Body of pancreas (tissue), 4 donors: ENCODE measurements at regions not wholly inside any gene's neighbourhood (a gene's known extent, or its start where the extent isn't known, plus 50 kb on each side); places are given as distances from the start of the nearest gene placed in this dataset.

Experiments
- ATAC-seq: fragments of 150-250 bp; one replicate; pipeline ENCODE4 v1.9.1; 2016
- DNase-seq, 4 donors: peaks; one replicate each; pipeline ENCODE4 v3.0.0-alpha.2; 2019
- H3K27ac ChIP-seq, 4 donors: fragments of 200-600 bp; sonication (generic); 1 replicate in 3 of 4; 2 replicates in 1 of 4; pipeline versions ENCODE4 v1.5.1 to v1.6.1; 2016 to 2019; ENCODE audit warnings: mild to moderate bottlenecking in 1 of 4, mixed read lengths in 1 of 4, moderate library complexity in 1 of 4
- H3K27me3 ChIP-seq, 2 donors: fragments of 200-600 bp; sonication (generic); one replicate each; pipeline ENCODE4 v1.6.0; 2016; ENCODE audit warnings: mild to moderate bottlenecking in 1 of 2
- H3K36me3 ChIP-seq, 2 donors: fragments of 200-600 bp; sonication (generic); replicated peaks in 1 of 2; 2 replicates each; pipeline ENCODE4 v1.5.1; 2016; ENCODE audit warnings: low read depth in 2 of 2; ENCODE audit not compliant: insufficient read depth in 1 of 2
- H3K4me1 ChIP-seq: fragments of 200-600 bp; sonication (generic); one replicate; pipeline ENCODE4 v1.6.0; 2016
- H3K4me3 ChIP-seq, 2 donors: fragments of 200-600 bp; sonication (generic); 1 replicate in 1 of 2; 2 replicates in 1 of 2; pipeline ENCODE4 v1.5.1; 2016 to 2019
- H3K9me3 ChIP-seq, 3 donors: fragments of 200-600 bp; sonication (generic); 1 replicate in 2 of 3; 2 replicates in 1 of 3; pipeline ENCODE4 v1.5.1; 2016
- POLR2A ChIP-seq, 3 donors: fragments of 450-650 bp; IDR thresholded peaks; one replicate each; pipeline ENCODE4 v1.6.1; 2016; ENCODE audit warnings: antibody characterized with exemption in 3 of 3, mild to moderate bottlenecking in 2 of 3
- WGBS, 2 donors: methylation state at CpG; one replicate each; pipeline ENCODE4 v1.1.5; 2017; 5-methylcytosine and 5-hydroxymethylcytosine counted together
- intact Hi-C: fragments of 100-400 bp; cut with DNase I; formaldehyde crosslinking; loops from one replicate; pipeline ENCODE4 v1.15.1; 2023
- TF ChIP-seq, protein P1 (sequence below), 7 experiments: fragments of 450-650 bp in 4 of 7; fragments of 200-600 bp in 3 of 7; sonication (generic) in 3 of 7; IDR thresholded peaks; one replicate each; pipeline ENCODE4 v1.5.1; 2016 to 2019; ENCODE audit warnings: antibody characterized with exemption in 7 of 7

DNA sequence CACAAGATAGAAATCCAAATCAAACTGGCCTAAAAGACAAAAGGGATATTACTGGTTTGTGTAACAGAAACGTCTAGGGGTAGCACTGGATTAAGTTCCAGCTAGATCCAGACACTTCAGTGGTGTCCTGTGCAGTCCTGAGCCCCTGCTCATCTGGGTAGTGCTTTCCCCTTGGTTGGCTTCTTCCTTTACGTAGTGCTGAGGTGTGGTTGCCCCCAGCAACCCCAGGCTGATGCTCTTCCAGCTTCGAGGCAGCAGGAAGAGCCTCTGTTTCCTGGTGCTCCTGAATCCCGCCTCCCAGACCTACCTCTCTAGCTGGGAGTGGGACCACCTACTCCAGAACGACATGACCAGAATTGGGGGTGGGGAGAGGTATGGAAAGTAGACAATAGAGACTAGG lies 166.1 kb upstream of the ADRA1B start:
- ATAC-seq (no peak), DNase-seq (no peak)
- 25 to 29% methylated on average over 3 to 5 of the region's 5 CpGs for WGBS, 2 donors
- TF ChIP-seq, protein P1, sequence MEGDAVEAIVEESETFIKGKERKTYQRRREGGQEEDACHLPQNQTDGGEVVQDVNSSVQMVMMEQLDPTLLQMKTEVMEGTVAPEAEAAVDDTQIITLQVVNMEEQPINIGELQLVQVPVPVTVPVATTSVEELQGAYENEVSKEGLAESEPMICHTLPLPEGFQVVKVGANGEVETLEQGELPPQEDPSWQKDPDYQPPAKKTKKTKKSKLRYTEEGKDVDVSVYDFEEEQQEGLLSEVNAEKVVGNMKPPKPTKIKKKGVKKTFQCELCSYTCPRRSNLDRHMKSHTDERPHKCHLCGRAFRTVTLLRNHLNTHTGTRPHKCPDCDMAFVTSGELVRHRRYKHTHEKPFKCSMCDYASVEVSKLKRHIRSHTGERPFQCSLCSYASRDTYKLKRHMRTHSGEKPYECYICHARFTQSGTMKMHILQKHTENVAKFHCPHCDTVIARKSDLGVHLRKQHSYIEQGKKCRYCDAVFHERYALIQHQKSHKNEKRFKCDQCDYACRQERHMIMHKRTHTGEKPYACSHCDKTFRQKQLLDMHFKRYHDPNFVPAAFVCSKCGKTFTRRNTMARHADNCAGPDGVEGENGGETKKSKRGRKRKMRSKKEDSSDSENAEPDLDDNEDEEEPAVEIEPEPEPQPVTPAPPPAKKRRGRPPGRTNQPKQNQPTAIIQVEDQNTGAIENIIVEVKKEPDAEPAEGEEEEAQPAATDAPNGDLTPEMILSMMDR (IDR thresholded peaks at IDR 0.05) = no peak
- no peak for TF ChIP-seq POLR2A (IDR thresholded peaks at IDR 0.05)
- Histone ChIP-seq H3K27me3 (no peaks in the 10 kb centered on the region), H3K9me3 (peaks cover 0 to 4% (median 0%) of the 10 kb centered on the region in 3 donors), H3K36me3 (no peaks in the 10 kb centered on the region), H3K4me3 (no peak overlapping the region), H3K4me1 (no peaks in the 10 kb centered on the region), H3K27ac (no peak overlapping the region)
- intact Hi-C loops = no loop called here

DNA sequence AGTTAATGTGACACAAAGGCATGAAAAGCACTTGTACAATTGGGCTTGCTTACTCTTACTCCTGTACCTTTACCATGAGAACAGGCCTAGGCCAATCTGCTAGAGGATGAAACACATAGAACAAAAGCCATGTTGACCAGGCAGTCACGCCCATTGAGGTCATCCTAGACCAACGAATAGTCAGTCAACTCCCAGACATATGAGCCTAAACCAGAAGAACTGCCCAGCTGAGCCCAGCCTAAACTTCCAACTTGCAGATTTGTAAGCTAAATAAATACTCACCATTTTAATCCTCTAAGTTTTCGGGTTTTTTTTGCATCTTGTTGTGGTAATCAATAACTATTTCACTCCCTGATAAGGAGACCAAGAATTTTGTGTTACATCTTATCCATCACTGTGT lies 164.8 kb upstream of the ADRA1B start:
- H3K36me3 ChIP-seq = no peaks in the 10 kb centered on the region
- 62 to 74% methylated on average over 3 of the region's 3 CpGs for WGBS, 2 donors
- TF ChIP-seq, protein P1 (IDR thresholded peaks at IDR 0.05) = no peak
- TF ChIP-seq POLR2A (IDR thresholded peaks at IDR 0.05) = no peak
- no peak overlapping the region for H3K27ac ChIP-seq
- H3K4me1 ChIP-seq = no peaks in the 10 kb centered on the region
- H3K9me3 ChIP-seq = peaks cover 0 to 4% (median 0%) of the 10 kb centered on the region in 3 donors
- DNase-seq (no peak), ATAC-seq (no peak)
- H3K27me3 ChIP-seq = no peaks in the 10 kb centered on the region
- intact Hi-C loops = no loop called here
- H3K4me3 ChIP-seq = no peak overlapping the region

DNA sequence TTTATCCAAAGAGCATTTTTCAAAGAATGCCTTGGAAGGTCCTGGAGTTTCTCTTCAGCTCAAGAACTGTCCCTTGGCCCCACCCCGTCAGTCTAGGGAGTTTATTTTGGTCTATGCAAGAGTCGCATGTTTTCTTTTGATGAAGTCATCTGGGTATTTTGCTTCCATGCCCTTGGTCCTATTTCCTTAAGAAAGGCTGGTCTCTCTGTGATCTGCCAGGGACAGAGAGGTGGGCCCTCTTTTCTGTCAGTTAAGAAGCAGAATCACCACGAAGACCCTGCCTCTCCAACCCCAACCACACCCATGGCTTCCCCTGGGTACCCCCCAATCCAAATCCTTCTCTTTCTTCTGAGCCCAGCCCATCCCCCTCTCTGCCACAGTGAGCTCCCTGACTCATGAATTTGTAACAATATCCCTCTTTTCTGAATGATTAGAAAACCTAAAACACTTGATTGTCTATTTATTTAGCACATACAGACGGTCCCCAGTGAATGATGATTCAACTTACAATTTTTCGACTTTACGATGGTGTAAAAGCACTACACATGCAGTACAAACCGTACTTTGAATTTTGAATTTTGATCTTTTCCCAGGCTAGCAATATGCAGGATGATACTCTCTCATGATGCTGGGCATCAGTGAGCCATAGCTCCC lies 163.5 kb upstream of the ADRA1B start:
- Histone ChIP-seq H3K27me3 (no peaks in the 10 kb centered on the region), H3K27ac (no peak overlapping the region), H3K36me3 (no peaks in the 10 kb centered on the region), H3K4me1 (no peaks in the 10 kb centered on the region), H3K9me3 (peaks cover 0 to 4% (median 0%) of the 10 kb centered on the region in 3 donors), H3K4me3 (no peak overlapping the region)
- TF ChIP-seq POLR2A (IDR thresholded peaks at IDR 0.05) = no peak
- TF ChIP-seq, protein P1 (IDR thresholded peaks at IDR 0.05) = no peak
- WGBS, 2 donors = 59 to 66% methylated on average over 7 of the region's 7 CpGs
- ATAC-seq (no peak), DNase-seq (no peak)
- intact Hi-C loops = no loop called here

DNA sequence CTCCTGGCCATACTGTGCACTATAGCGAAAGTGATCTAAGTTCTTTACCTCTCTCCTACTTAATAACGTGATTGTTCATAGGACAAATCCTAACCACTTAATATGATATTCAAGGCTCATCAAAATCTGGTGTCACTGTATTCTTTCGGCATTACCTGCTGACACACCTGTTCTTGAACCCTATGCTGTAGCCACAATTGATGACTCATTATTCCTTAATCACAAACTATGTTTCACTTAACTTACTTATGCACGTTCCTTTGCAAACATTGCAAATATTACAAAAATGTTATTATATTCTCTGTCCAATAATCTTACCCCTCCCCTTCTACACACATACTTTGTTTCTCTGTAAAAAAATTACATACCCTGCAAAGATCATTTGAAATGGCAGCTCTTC lies 158.1 kb upstream of the ADRA1B start:
- Histone ChIP-seq H3K4me1 (no peaks in the 10 kb centered on the region), H3K4me3 (no peak overlapping the region), H3K27me3 (no peaks in the 10 kb centered on the region), H3K36me3 (no peaks in the 10 kb centered on the region), H3K27ac (no peak overlapping the region), H3K9me3 (no peaks in the 10 kb centered on the region)
- ATAC-seq (no peak), DNase-seq (no peak)
- TF ChIP-seq POLR2A (IDR thresholded peaks at IDR 0.05) = no peak
- TF ChIP-seq, protein P1 (IDR thresholded peaks at IDR 0.05) = no peak
- intact Hi-C loops = no loop called here
- 50 to 60% methylated on average over 4 of the region's 4 CpGs for WGBS, 2 donors

DNA sequence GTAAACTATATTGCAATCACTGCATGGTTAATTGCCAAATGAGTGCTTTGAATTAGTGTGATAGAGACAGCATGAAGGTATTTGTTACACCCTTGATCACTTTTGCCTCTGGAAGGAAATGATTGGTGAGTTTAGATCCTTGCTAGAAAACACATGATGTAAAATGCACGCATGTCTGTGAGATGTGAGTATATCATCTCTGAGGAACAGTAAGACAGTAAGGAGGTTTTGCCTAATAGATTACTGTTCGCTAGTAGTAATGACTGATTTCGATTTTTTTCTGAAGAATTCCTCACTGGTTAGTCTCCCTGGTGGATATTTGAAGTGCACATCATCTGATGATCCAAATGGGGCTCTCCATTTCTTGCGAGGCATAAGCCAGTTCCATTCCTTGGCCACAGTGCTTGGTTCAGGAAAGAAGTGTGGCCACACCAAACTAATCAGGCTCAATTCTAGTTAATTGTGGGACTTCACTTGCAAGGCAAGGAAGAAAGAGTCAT lies 156.4 kb upstream of the ADRA1B start:
- ATAC-seq = no peak
- intact Hi-C loops = no loop called here
- no peaks in the 10 kb centered on the region for H3K4me1 ChIP-seq
- H3K36me3 ChIP-seq = no peaks in the 10 kb centered on the region
- no peak overlapping the region for H3K4me3 ChIP-seq
- DNase-seq = no peak
- no peaks in the 10 kb centered on the region for H3K9me3 ChIP-seq
- TF ChIP-seq POLR2A (IDR thresholded peaks at IDR 0.05) = no peak
- TF ChIP-seq, protein P1 (IDR thresholded peaks at IDR 0.05) = no peak
- H3K27ac ChIP-seq = no peak overlapping the region
- no peaks in the 10 kb centered on the region for H3K27me3 ChIP-seq
- 57 to 66% methylated on average over 4 of the region's 4 CpGs for WGBS, 2 donors
